H9 (cell line): ENCODE measurements at regions not wholly inside any gene's neighbourhood (a gene's known extent, or its start where the extent isn't known, plus 50 kb on each side); places are given as distances from the start of the nearest gene placed in this dataset.

Source experiments
- DNase-seq: peaks from one replicate; pipeline ENCODE4 v3.0.0-alpha.2; 2017
- H2AFZ ChIP-seq: one replicate; pipeline ENCODE4 v1.6.1; 2013; ENCODE audit warnings: mild to moderate bottlenecking, low read length, control low read depth, moderate library complexity
- H2AK5ac ChIP-seq: 2 replicates; pipeline ENCODE4 v1.6.1; 2013; ENCODE audit warnings: low read length, control low read depth, mixed read lengths; ENCODE audit not compliant: insufficient read length
- H2BK120ac ChIP-seq: one replicate; pipeline ENCODE4 v1.6.1; 2013; ENCODE audit warnings: low read depth, mild to moderate bottlenecking, low read length, control low read depth, inconsistent platforms; ENCODE audit not compliant: poor library complexity, severe bottlenecking
- H2BK12ac ChIP-seq: 2 replicates; pipeline ENCODE4 v1.6.1; 2013; ENCODE audit warnings: low read length, control low read depth, mixed read lengths, low read depth; ENCODE audit not compliant: insufficient read length
- H2BK15ac ChIP-seq: 2 replicates; pipeline ENCODE4 v1.6.1; 2013; ENCODE audit warnings: low read depth, low read length, control low read depth
- H2BK20ac ChIP-seq: one replicate; pipeline ENCODE4 v1.6.1; 2013; ENCODE audit warnings: low read depth, mild to moderate bottlenecking, low read length, control low read depth, inconsistent platforms; ENCODE audit not compliant: poor library complexity, severe bottlenecking
- H2BK5ac ChIP-seq: 2 replicates; pipeline ENCODE4 v1.6.1; 2013; ENCODE audit warnings: low read length, control low read depth, mixed read lengths; ENCODE audit not compliant: insufficient read length
- H3K14ac ChIP-seq: 2 replicates; pipeline ENCODE4 v1.6.1; 2013; ENCODE audit warnings: low read length, control low read depth; ENCODE audit not compliant: insufficient read depth
- H3K18ac ChIP-seq: 2 replicates; pipeline ENCODE4 v1.6.1; 2013; ENCODE audit warnings: low read depth, mild to moderate bottlenecking, mixed read lengths, low read length, control low read depth; ENCODE audit not compliant: insufficient read length
- H3K23ac ChIP-seq: 2 replicates; pipeline ENCODE4 v1.6.1; 2013; ENCODE audit warnings: low read length, control low read depth, mixed read lengths, low read depth; ENCODE audit not compliant: insufficient read length
- H3K23me2 ChIP-seq: 2 replicates; pipeline ENCODE4 v1.6.1; 2013; ENCODE audit warnings: low read depth, mild to moderate bottlenecking, mixed read lengths, low read length, control low read depth; ENCODE audit not compliant: insufficient read length, poor library complexity, severe bottlenecking
- H3K27ac ChIP-seq: 2 replicates; pipeline ENCODE4 v1.5.1; 2013; ENCODE audit warnings: low read length, control low read depth, mixed read lengths, low read depth; ENCODE audit not compliant: insufficient read length
- H3K27me3 ChIP-seq: 2 replicates; pipeline ENCODE4 v1.6.1; 2013; ENCODE audit warnings: low read length, control low read depth, inconsistent platforms; ENCODE audit not compliant: insufficient read depth
- H3K4ac ChIP-seq: 2 replicates; pipeline ENCODE4 v1.6.1; 2013; ENCODE audit warnings: low read depth, mild to moderate bottlenecking, control low read depth, inconsistent platforms, low read length, moderate library complexity
- H3K4me1 ChIP-seq: 2 replicates; pipeline ENCODE4 v1.6.1; 2013; ENCODE audit warnings: low read length, control low read depth, inconsistent platforms; ENCODE audit not compliant: insufficient read depth
- H3K4me2 ChIP-seq: 2 replicates; pipeline ENCODE4 v1.6.1; 2013; ENCODE audit warnings: low read length, control low read depth, mixed read lengths; ENCODE audit not compliant: insufficient read length, insufficient read depth
- H3K56ac ChIP-seq: 2 replicates; pipeline ENCODE4 v1.6.1; 2013; ENCODE audit warnings: low read depth, mild to moderate bottlenecking, mixed read lengths, low read length, control low read depth; ENCODE audit not compliant: insufficient read length
- H3K79me1 ChIP-seq: 2 replicates; pipeline ENCODE4 v1.6.1; 2013; ENCODE audit warnings: low read depth, mild to moderate bottlenecking, moderate library complexity, low read length, control low read depth, inconsistent platforms; ENCODE audit not compliant: insufficient read depth, poor library complexity, severe bottlenecking
- H3K79me2 ChIP-seq: 2 replicates; pipeline ENCODE4 v1.6.1; 2013; ENCODE audit warnings: low read length, control low read depth, inconsistent platforms; ENCODE audit not compliant: insufficient read depth
- H3K9ac ChIP-seq: 2 replicates; pipeline ENCODE4 v1.6.1; 2013; ENCODE audit warnings: low read length, control low read depth, mixed read lengths; ENCODE audit not compliant: insufficient read length; ENCODE audit errors: extremely low read depth
- H3K9me3 ChIP-seq: one replicate; pipeline ENCODE4 v1.6.1; 2013; ENCODE audit warnings: low read depth, low read length, inconsistent platforms; ENCODE audit not compliant: control insufficient read depth
- H3T11ph ChIP-seq: one replicate; pipeline ENCODE4 v1.6.1; 2013; ENCODE audit warnings: mild to moderate bottlenecking, low read length, control low read depth, inconsistent platforms
- H4K20me1 ChIP-seq: one replicate; pipeline ENCODE4 v1.6.1; 2013; ENCODE audit not compliant: control insufficient read depth, insufficient read length, insufficient read depth
- H4K5ac ChIP-seq: 2 replicates; pipeline ENCODE4 v1.6.1; 2013; ENCODE audit warnings: low read depth, mild to moderate bottlenecking, mixed read lengths, low read length, control low read depth; ENCODE audit not compliant: insufficient read length
- H4K8ac ChIP-seq: replicated peaks from 2 replicates; pipeline ENCODE4 v1.6.1; 2013; ENCODE audit warnings: low read length, control low read depth, mixed read lengths, low read depth; ENCODE audit not compliant: insufficient read length
- H4K91ac ChIP-seq: 2 replicates; pipeline ENCODE4 v1.6.1; 2013; ENCODE audit warnings: low read depth, mild to moderate bottlenecking, moderate library complexity, mixed read lengths, low read length, control low read depth; ENCODE audit not compliant: insufficient read length
- H3K27ac Mint-ChIP-seq, 3 experiments: 2 replicates in 2 of 3; 3 replicates in 1 of 3; pipeline ENCODE4 v1.8.0; 2020 to 2021; ENCODE audit warnings: mixed read lengths in 3 of 3, mild to moderate bottlenecking in 1 of 3, moderate library complexity in 1 of 3
- H3K27me3 Mint-ChIP-seq: 2 replicates; pipeline ENCODE4 v1.8.0; 2021; ENCODE audit warnings: low read depth, mild to moderate bottlenecking, moderate library complexity, mixed read lengths
- H3K36me3 Mint-ChIP-seq, 3 experiments: 2 replicates in 2 of 3; 3 replicates in 1 of 3; pipeline ENCODE4 v1.8.0; 2020 to 2021; ENCODE audit warnings: low read depth in 3 of 3, mixed read lengths in 3 of 3; ENCODE audit not compliant: insufficient read depth in 1 of 3
- H3K4me1 Mint-ChIP-seq, 2 experiments: 2 replicates each; pipeline ENCODE4 v1.8.0; 2020; ENCODE audit warnings: mixed read lengths in 2 of 2
- H3K4me3 Mint-ChIP-seq, 2 experiments: 2 replicates in 1 of 2; 3 replicates in 1 of 2; pipeline ENCODE4 v1.8.0; 2020 to 2021; ENCODE audit warnings: mild to moderate bottlenecking in 2 of 2, mixed read lengths in 2 of 2, moderate library complexity in 1 of 2
- H3K9me3 Mint-ChIP-seq, 2 experiments: 2 replicates in 1 of 2; 3 replicates in 1 of 2; pipeline ENCODE4 v1.8.0; 2020; ENCODE audit warnings: mild to moderate bottlenecking in 2 of 2, mixed read lengths in 2 of 2, moderate library complexity in 1 of 2
- CTCF ChIP-seq: fragments of 200-600 bp; sonication (generic); conservative IDR thresholded peaks from 3 replicates; pipeline ENCODE4 v1.8.0; 2021; ENCODE audit warnings: antibody characterized with exemption, mild to moderate bottlenecking
- WGBS: extraction: QIAGEN DNeasy Blood & Tissue Kit; methylation state at CpG from one replicate; pipeline ENCODE4 v1.1.7; 2013; ENCODE audit warnings: missing lambda C conversion rate, low lambda C conversion rate, mixed read lengths; ENCODE audit not compliant: insufficient read length; ENCODE audit errors: extremely low coverage; 5-methylcytosine and 5-hydroxymethylcytosine counted together

GRCh38 chr17:51445946-51446345, 185.6 kb downstream of the UTP18 start:
- Histone ChIP-seq H2BK5ac (no peak overlapping the region), H4K20me1 (no peaks in the 10 kb centered on the region), H4K91ac (no peak overlapping the region), H3K23me2 (no peaks in the 10 kb centered on the region), H2BK12ac (no peak overlapping the region), H2BK15ac (no peak overlapping the region), H3K4me1 (no peaks in the 10 kb centered on the region), H3K4ac (no peak overlapping the region), H4K5ac (no peak overlapping the region), H3K14ac (no peak overlapping the region), H2AFZ (no peak overlapping the region), H3K23ac (no peak overlapping the region), H3K18ac (no peak overlapping the region), H3K56ac (no peak overlapping the region), H2AK5ac (no peak overlapping the region), H3K27me3 (no peaks in the 10 kb centered on the region), H3K9ac (no peak overlapping the region), H3T11ph (no peak overlapping the region), H2BK20ac (no peak overlapping the region), H2BK120ac (no peak overlapping the region), H3K4me2 (no peak overlapping the region), H3K27ac (no peak overlapping the region), H4K8ac (no peak overlapping the region), H3K79me1 (no peaks in the 10 kb centered on the region), H3K9me3 (no peaks in the 10 kb centered on the region), H3K79me2 (no peaks in the 10 kb centered on the region)
- H3K4me1 Mint-ChIP-seq: no peaks in the 10 kb centered on the region
- no peaks in the 10 kb centered on the region; a peak in 2 of 5 replicates for H3K9me3 Mint-ChIP-seq
- DNase-seq: no peak
- H3K4me3 Mint-ChIP-seq: no peak overlapping the region
- H3K27ac Mint-ChIP-seq: no peak overlapping the region
- H3K36me3 Mint-ChIP-seq: no peaks in the 10 kb centered on the region; a peak in 1 of 7 replicates
- no peak for TF ChIP-seq CTCF
- H3K27me3 Mint-ChIP-seq: no peaks in the 10 kb centered on the region; the same call in 1 of the 2 replicates
- no CpG with 5 or more reads among the region's 4 CpGs for WGBS
